Naive thymus-derived CD8-positive, alpha-beta T cell (primary cell): ENCODE measurements at regions not wholly inside any gene's neighbourhood (a gene's known extent, or its start where the extent isn't known, plus 50 kb on each side); places are given as distances from the start of the nearest gene placed in this dataset.
"Not testable (repeated sequence)": the region's sequence is repeated elsewhere in the genome, so short reads cannot be mapped to it uniquely, and the experiment has no call there.

Experiments
- ATAC-seq, 2 donors: fragments of 150-1000 bp; cut with Tn5 transposase in 1 of 2; sonication (Bioruptor Pico), chemical (Tn5 transposase) in 1 of 2; 1 replicate in 1 of 2; 2 replicates in 1 of 2; pipeline ENCODE4 v1.10.0; 2021; ENCODE audit warnings: mild to moderate bottlenecking in 2 of 2, moderate library complexity in 2 of 2
- POLR2A ChIA-PET: fragments of 350-600 bp; sonication (Branson Sonifier 250); formaldehyde crosslinking; loops from one replicate; lab custom pipeline; 2021; ENCODE audit warnings: antibody characterized with exemption; lab: Charles Lee
- DNase-seq, 10 donors: peaks; one replicate each; pipeline versions ENCODE4 v3.0.0 to v3.0.0-alpha.2; 2020 to 2022
- H3K27ac Mint-ChIP-seq, 10 donors: one replicate each; pipeline ENCODE4 v1.8.0; 2020 to 2022; ENCODE audit warnings: mild to moderate bottlenecking in 10 of 10, mixed read lengths in 10 of 10, moderate library complexity in 4 of 10, inconsistent platforms in 1 of 10
- H3K27me3 Mint-ChIP-seq, 5 donors: one replicate each; pipeline ENCODE4 v1.8.0; 2021 to 2022; ENCODE audit warnings: mixed read lengths in 5 of 5
- H3K36me3 Mint-ChIP-seq, 3 donors: one replicate each; pipeline ENCODE4 v1.8.0; 2020 to 2022; ENCODE audit warnings: mixed read lengths in 3 of 3, mild to moderate bottlenecking in 2 of 3, inconsistent platforms in 1 of 3
- H3K4me1 Mint-ChIP-seq, 4 donors: one replicate each; pipeline ENCODE4 v1.8.0; 2021 to 2022; ENCODE audit warnings: mixed read lengths in 4 of 4
- H3K4me3 Mint-ChIP-seq, 10 donors: one replicate each; pipeline ENCODE4 v1.8.0; 2020 to 2022; ENCODE audit warnings: mild to moderate bottlenecking in 10 of 10, mixed read lengths in 10 of 10, moderate library complexity in 6 of 10, inconsistent platforms in 1 of 10
- H3K9me3 Mint-ChIP-seq, 9 donors: one replicate each; pipeline ENCODE4 v1.8.0; 2020 to 2022; ENCODE audit warnings: mixed read lengths in 9 of 9, mild to moderate bottlenecking in 3 of 9, inconsistent platforms in 1 of 9, moderate library complexity in 1 of 9

GRCh38 chr12:19654650-19655376, 215.5 kb downstream of the AEBP2 start:
- Mint-ChIP-seq H3K9me3 (no peaks in the 10 kb centered on the region), H3K4me1 (peaks cover 2 to 10% (median 5%) of the 10 kb centered on the region in 4 donors), H3K27me3 (no peaks in the 10 kb centered on the region), H3K4me3 (no peak overlapping the region), H3K36me3 (peaks cover 0 to 7% (median 3%) of the 10 kb centered on the region in 3 donors), H3K27ac (peak overlapping the region in 2 of 10 donors; percentile 67 to 77)
- ATAC-seq, result no peak
- POLR2A ChIA-PET, result no interaction called here
- DNase-seq, result no peak

- Mint-ChIP-seq H3K36me3 (no peaks in the 10 kb centered on the region), H3K27me3 (no peaks in the 10 kb centered on the region), H3K27ac (no peak overlapping the region), H3K4me3 (no peak overlapping the region), H3K9me3 (peaks cover 0 to 3% (median 0%) of the 10 kb centered on the region in 9 donors), H3K4me1 (peaks cover 4 to 16% (median 10%) of the 10 kb centered on the region in 4 donors)
- ATAC-seq (no peak), DNase-seq (no peak)
- POLR2A ChIA-PET, result no interaction called here
These were observed 217.9 kb downstream of the AEBP2 start for GRCh38 chr12:19657118-19657731.

GRCh38 chr12:19657732-19658130, 218.4 kb downstream of the AEBP2 start:
- Mint-ChIP-seq H3K9me3 (peaks cover 0 to 3% (median 0%) of the 10 kb centered on the region in 9 donors), H3K4me1 (peaks cover 4 to 16% (median 10%) of the 10 kb centered on the region in 4 donors), H3K27me3 (no peaks in the 10 kb centered on the region), H3K4me3 (no peak overlapping the region), H3K36me3 (no peaks in the 10 kb centered on the region), H3K27ac (no peak overlapping the region)
- POLR2A ChIA-PET, result interaction anchor here (0.7 kb wide), 1 partner anchor 10 kb away, joined by 3 read pairs; no protein-coding TSS in a partner anchor
- DNase-seq, result no peak
- ATAC-seq, result no peak

GRCh38 chr12:19659086-19659485, 219.8 kb downstream of the AEBP2 start:
- Mint-ChIP-seq H3K4me1 (peaks cover 4 to 16% (median 10%) of the 10 kb centered on the region in 4 donors), H3K9me3 (peaks cover 0 to 7% (median 0%) of the 10 kb centered on the region in 9 donors), H3K4me3 (no peak overlapping the region), H3K36me3 (no peaks in the 10 kb centered on the region), H3K27ac (no peak overlapping the region), H3K27me3 (no peaks in the 10 kb centered on the region)
- POLR2A ChIA-PET, result interaction anchor here (0.6 kb wide), 1 partner anchor 88 kb away, joined by 5 read pairs; no protein-coding TSS in a partner anchor
- DNase-seq, result no peak
- ATAC-seq, result no peak

GRCh38 chr12:19659501-19659900, 220.2 kb downstream of the AEBP2 start:
- Mint-ChIP-seq H3K36me3 (no peaks in the 10 kb centered on the region), H3K27ac (no peak overlapping the region), H3K4me1 (peaks cover 4 to 16% (median 10%) of the 10 kb centered on the region in 4 donors), H3K27me3 (no peaks in the 10 kb centered on the region), H3K9me3 (peaks cover 0 to 7% (median 0%) of the 10 kb centered on the region in 9 donors), H3K4me3 (no peak overlapping the region)
- DNase-seq, result no peak
- ATAC-seq, result no peak
- POLR2A ChIA-PET, result interaction anchor here (0.6 kb wide), 1 partner anchor 89 kb away, joined by 5 read pairs; no protein-coding TSS in a partner anchor

GRCh38 chr12:19665121-19665900, 226.0 kb downstream of the AEBP2 start:
- ATAC-seq (no peak), DNase-seq (no peak)
- POLR2A ChIA-PET, result interaction anchor here (0.7 kb wide), 1 partner anchor 16 kb away, joined by 6 read pairs; no protein-coding TSS in a partner anchor
- Mint-ChIP-seq H3K27ac (peak overlapping the region in 1 of 10 donors; percentile 3), H3K9me3 (peaks cover 0 to 7% (median 0%) of the 10 kb centered on the region in 9 donors), H3K27me3 (no peaks in the 10 kb centered on the region), H3K4me3 (no peak overlapping the region), H3K4me1 (peaks cover 2 to 8% (median 4%) of the 10 kb centered on the region in 4 donors), H3K36me3 (no peaks in the 10 kb centered on the region)

- POLR2A ChIA-PET, result no interaction called here
- Mint-ChIP-seq H3K4me3 (no peak overlapping the region), H3K36me3 (no peaks in the 10 kb centered on the region), H3K27ac (no peak overlapping the region), H3K4me1 (peaks cover 0 to 3% (median 2%) of the 10 kb centered on the region in 4 donors), H3K9me3 (peaks cover 0 to 4% (median 0%) of the 10 kb centered on the region in 9 donors), H3K27me3 (no peaks in the 10 kb centered on the region)
- DNase-seq (no peak), ATAC-seq (no peak)
These were observed 226.8 kb downstream of the AEBP2 start for GRCh38 chr12:19666070-19666469.

GRCh38 chr12:19669793-19670192, 230.5 kb downstream of the AEBP2 start:
- POLR2A ChIA-PET, result no interaction called here
- H3K27me3 Mint-ChIP-seq, result no peaks in the 10 kb centered on the region
- H3K36me3 Mint-ChIP-seq, result no peaks in the 10 kb centered on the region
- DNase-seq, result no peak
- no peak for ATAC-seq
- no peak overlapping the region for H3K4me3 Mint-ChIP-seq
- no peaks in the 10 kb centered on the region for H3K9me3 Mint-ChIP-seq
- no peaks in the 10 kb centered on the region for H3K4me1 Mint-ChIP-seq
- H3K27ac Mint-ChIP-seq, result no peak overlapping the region

GRCh38 chr12:19671695-19672094, 232.4 kb downstream of the AEBP2 start:
- ATAC-seq, result no peak
- Mint-ChIP-seq H3K4me3 (no peak overlapping the region), H3K4me1 (no peaks in the 10 kb centered on the region), H3K27ac (no peak overlapping the region), H3K27me3 (no peaks in the 10 kb centered on the region), H3K9me3 (peaks cover 0 to 2% (median 0%) of the 10 kb centered on the region in 9 donors), H3K36me3 (peaks cover 0 to 3% (median 0%) of the 10 kb centered on the region in 3 donors)
- POLR2A ChIA-PET, result no interaction called here
- no peak for DNase-seq

GRCh38 chr12:19674437-19674836, 235.1 kb downstream of the AEBP2 start:
- POLR2A ChIA-PET, result no interaction called here
- no peak for ATAC-seq
- peaks cover 0 to 17% (median 6%) of the 10 kb centered on the region in 3 donors for H3K36me3 Mint-ChIP-seq
- no peaks in the 10 kb centered on the region for H3K27me3 Mint-ChIP-seq
- no peak for DNase-seq
- H3K4me1 Mint-ChIP-seq, result peaks cover 14 to 24% (median 21%) of the 10 kb centered on the region in 4 donors
- no peak overlapping the region for H3K27ac Mint-ChIP-seq
- H3K4me3 Mint-ChIP-seq, result no peak overlapping the region
- peaks cover 3 to 16% (median 10%) of the 10 kb centered on the region in 9 donors for H3K9me3 Mint-ChIP-seq

GRCh38 chr12:19675361-19675760, 236.1 kb downstream of the AEBP2 start:
- H3K27ac Mint-ChIP-seq, result no peak overlapping the region
- POLR2A ChIA-PET, result no interaction called here
- H3K9me3 Mint-ChIP-seq, result peaks cover 9 to 25% (median 15%) of the 10 kb centered on the region in 9 donors
- peaks cover 0 to 26% (median 13%) of the 10 kb centered on the region in 3 donors for H3K36me3 Mint-ChIP-seq
- ATAC-seq (no peak), DNase-seq (no peak)
- peaks cover 17 to 33% (median 30%) of the 10 kb centered on the region in 4 donors for H3K4me1 Mint-ChIP-seq
- no peaks in the 10 kb centered on the region for H3K27me3 Mint-ChIP-seq
- no peak overlapping the region for H3K4me3 Mint-ChIP-seq

GRCh38 chr12:19678501-19678900, 239.2 kb downstream of the AEBP2 start:
- Mint-ChIP-seq H3K4me3 (peak overlapping the region; percentile 68 to 93 (median 82)), H3K27ac (peak overlapping the region; percentile 87 to 96 (median 92)), H3K9me3 (peaks cover 9 to 32% (median 15%) of the 10 kb centered on the region in 9 donors), H3K36me3 (peaks cover 0 to 28% (median 13%) of the 10 kb centered on the region in 3 donors), H3K4me1 (peaks cover 25 to 58% (median 42%) of the 10 kb centered on the region in 4 donors)
- peak in 4 of 10 donors; percentile 34 to 78 (median 68) for DNase-seq
- ATAC-seq, result peak in 1 of 2 donors; percentile 70
- POLR2A ChIA-PET, H3K27me3 Mint-ChIP-seq: not testable (repeated sequence)
